ENCODE measurements at regions not wholly inside any gene's neighbourhood (a gene's known extent, or its start where the extent isn't known, plus 50 kb on each side); places are given as distances from the start of the nearest gene placed in this dataset.
"Not testable (repeated sequence)": the region's sequence is repeated elsewhere in the genome, so short reads cannot be mapped to it uniquely, and the experiment has no call there.

GRCh38 chr3:164748626-164749025 lies 329.7 kb downstream of the SI start:
- no peak for DNase-seq (ENCODE audit: low spot score)

GRCh38 chr3:164741869-164742268 lies 336.4 kb downstream of the SI start:
- no peak for DNase-seq (ENCODE audit: low spot score)

GRCh38 chr3:164737174-164737573 lies 341.1 kb downstream of the SI start:
- DNase-seq (ENCODE audit: low spot score), result no peak

- DNase-seq (ENCODE audit: low spot score), result no peak
Observed at GRCh38 chr3:164732166-164732565, 346.1 kb downstream of the SI start.

- no peak for DNase-seq (ENCODE audit: low spot score)
Observed at GRCh38 chr3:164730815-164731360, 347.4 kb downstream of the SI start.

- DNase-seq (ENCODE audit: low spot score), result no peak
Observed at GRCh38 chr3:164723396-164723795, 354.9 kb downstream of the SI start.

GRCh38 chr3:164702808-164703207 lies 375.5 kb downstream of the SI start:
- not testable (repeated sequence) for DNase-seq (ENCODE audit: low spot score)

GRCh38 chr3:164687902-164688301 lies 390.4 kb downstream of the SI start:
- DNase-seq (ENCODE audit: low spot score), result no peak

- DNase-seq (ENCODE audit: low spot score), result no peak
Observed at GRCh38 chr3:164687211-164687610, 391.1 kb downstream of the SI start.

GRCh38 chr3:164683489-164683888 lies 394.8 kb downstream of the SI start:
- DNase-seq (ENCODE audit: low spot score), result no peak

- no peak for DNase-seq (ENCODE audit: low spot score)
Observed at GRCh38 chr3:164679245-164679644, 399.1 kb downstream of the SI start.

GRCh38 chr3:164677317-164677716 lies 401.0 kb downstream of the SI start:
- DNase-seq (ENCODE audit: low spot score), result no peak

- no peak for DNase-seq (ENCODE audit: low spot score)
Observed at GRCh38 chr3:164673738-164674137, 404.6 kb downstream of the SI start.

- no peak for DNase-seq (ENCODE audit: low spot score)
Observed at GRCh38 chr3:164658125-164658524, 420.2 kb downstream of the SI start.

- DNase-seq (ENCODE audit: low spot score), result no peak
Observed at GRCh38 chr3:164657631-164658030, 420.7 kb downstream of the SI start.

GRCh38 chr3:164655462-164655861 lies 422.8 kb downstream of the SI start:
- no peak for DNase-seq (ENCODE audit: low spot score)

- no peak for DNase-seq (ENCODE audit: low spot score)
Observed at GRCh38 chr3:164641071-164641470, 437.2 kb downstream of the SI start.

- no peak for DNase-seq (ENCODE audit: low spot score)
Observed at GRCh38 chr3:164640591-164640990, 437.7 kb downstream of the SI start.

GRCh38 chr3:164620956-164621355 lies 457.3 kb downstream of the SI start:
- no peak for DNase-seq (ENCODE audit: low spot score)

- no peak for DNase-seq (ENCODE audit: low spot score)
Observed at GRCh38 chr3:164620423-164620822, 457.9 kb downstream of the SI start.

- DNase-seq (ENCODE audit: low spot score), result no peak
Observed at GRCh38 chr3:164612751-164613150, 465.5 kb downstream of the SI start.

- no peak for DNase-seq (ENCODE audit: low spot score)
Observed at GRCh38 chr3:164608554-164609276, 469.6 kb downstream of the SI start.

GRCh38 chr3:164604687-164605086 lies 473.6 kb downstream of the SI start:
- no peak for DNase-seq (ENCODE audit: low spot score)

GRCh38 chr3:164577667-164578210 lies 500.6 kb downstream of the SI start:
- no peak for DNase-seq (ENCODE audit: low spot score)

Measured in LoVo (cell line).